ENCODE measurements at regions not wholly inside any gene's neighbourhood (a gene's known extent, or its start where the extent isn't known, plus 50 kb on each side); places are given as distances from the start of the nearest gene placed in this dataset.

DNA sequence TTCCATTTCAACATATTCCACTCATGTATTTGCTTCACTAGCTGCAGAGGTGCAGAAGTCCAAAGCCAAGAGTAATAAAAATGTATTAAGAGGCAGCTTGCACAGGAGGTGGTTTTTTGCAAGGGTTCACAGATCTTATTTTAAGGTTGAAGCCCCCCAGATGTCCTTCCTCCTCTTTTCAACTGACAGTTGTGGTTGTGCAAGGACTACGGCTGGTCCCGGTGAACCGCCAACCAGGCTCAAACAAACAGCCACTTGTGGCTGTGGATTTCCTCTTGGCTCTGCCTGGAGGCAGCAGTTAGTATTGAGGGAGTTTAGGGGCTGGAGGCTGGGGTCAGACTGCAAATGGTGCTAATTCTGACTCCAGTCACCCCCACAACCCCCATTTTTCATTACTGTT, 240.7 kb upstream of the TBC1D5 start:
- no peak for ATAC-seq (ENCODE audit: low read depth)
- Mint-ChIP-seq H3K9me3 (ENCODE audit: insufficient read depth) (no peaks in the 10 kb centered on the region), H3K27me3 (peaks cover 47% of the 10 kb centered on the region), H3K4me3 (no peak overlapping the region), H3K27ac (no peak overlapping the region), H3K4me1 (no peaks in the 10 kb centered on the region)
- no CpG with 5 or more reads among the region's 3 CpGs for WGBS (ENCODE audit: insufficient coverage)
- H4K20me1 ChIP-seq (ENCODE audit: control insufficient read depth, insufficient read depth, low read length, poor library complexity, severe bottlenecking): no peaks in the 10 kb centered on the region
- no peak overlapping the region for H3K27ac ChIP-seq (ENCODE audit: low read length in 2 of 2)
- no peak overlapping the region for H3K4me3 ChIP-seq (ENCODE audit: control extremely low read depth in 1 of 5, extremely low read depth in 1 of 5, insufficient read depth in 1 of 5, low read depth in 2 of 5, low read length in 4 of 5)
- no peak for TF ChIP-seq EZH2 (IDR thresholded peaks at IDR 0.05; ENCODE audit: borderline replicate concordance, insufficient read depth, low read depth, low read length, poor library complexity, severe bottlenecking)
- TF ChIP-seq, protein P1, sequence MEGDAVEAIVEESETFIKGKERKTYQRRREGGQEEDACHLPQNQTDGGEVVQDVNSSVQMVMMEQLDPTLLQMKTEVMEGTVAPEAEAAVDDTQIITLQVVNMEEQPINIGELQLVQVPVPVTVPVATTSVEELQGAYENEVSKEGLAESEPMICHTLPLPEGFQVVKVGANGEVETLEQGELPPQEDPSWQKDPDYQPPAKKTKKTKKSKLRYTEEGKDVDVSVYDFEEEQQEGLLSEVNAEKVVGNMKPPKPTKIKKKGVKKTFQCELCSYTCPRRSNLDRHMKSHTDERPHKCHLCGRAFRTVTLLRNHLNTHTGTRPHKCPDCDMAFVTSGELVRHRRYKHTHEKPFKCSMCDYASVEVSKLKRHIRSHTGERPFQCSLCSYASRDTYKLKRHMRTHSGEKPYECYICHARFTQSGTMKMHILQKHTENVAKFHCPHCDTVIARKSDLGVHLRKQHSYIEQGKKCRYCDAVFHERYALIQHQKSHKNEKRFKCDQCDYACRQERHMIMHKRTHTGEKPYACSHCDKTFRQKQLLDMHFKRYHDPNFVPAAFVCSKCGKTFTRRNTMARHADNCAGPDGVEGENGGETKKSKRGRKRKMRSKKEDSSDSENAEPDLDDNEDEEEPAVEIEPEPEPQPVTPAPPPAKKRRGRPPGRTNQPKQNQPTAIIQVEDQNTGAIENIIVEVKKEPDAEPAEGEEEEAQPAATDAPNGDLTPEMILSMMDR (IDR thresholded peaks at IDR 0.05): no peak
- no peaks in the 10 kb centered on the region for H3K36me3 ChIP-seq (replicated peaks in 1 of 2; ENCODE audit: control extremely low read depth in 1 of 2, control insufficient read depth in 1 of 2, extremely low read depth in 1 of 2, insufficient read depth in 2 of 2, low read length in 1 of 2)
- no peak overlapping the region for H3K9ac ChIP-seq (ENCODE audit: low read length)
- peaks cover 0 to 23% (median 18%) of the 10 kb centered on the region in 4 experiments for H3K27me3 ChIP-seq (replicated peaks in 1 of 4; ENCODE audit: control extremely low read depth in 1 of 4, control insufficient read depth in 3 of 4, insufficient read depth in 4 of 4, low read length in 3 of 4)
- intact Hi-C loops (cut with micrococcal nuclease): no loop called here
- no peak overlapping the region for H3K4me2 ChIP-seq (replicated peaks; ENCODE audit: low read depth, low read length, poor library complexity, severe bottlenecking)
- H3K79me2 ChIP-seq (ENCODE audit: control insufficient read depth, insufficient read depth, low read length): no peaks in the 10 kb centered on the region
- H3K4me1 ChIP-seq (ENCODE audit: control insufficient read depth in 2 of 2, insufficient read depth in 2 of 2, low read length in 2 of 2): no peaks in the 10 kb centered on the region
- DNase-seq: no peak
- ChIA-PET CTCF (no interaction called here), POLR2A (no interaction called here)
- no peak overlapping the region for H2AFZ ChIP-seq (ENCODE audit: insufficient read depth, low read depth, low read length, poor library complexity, severe bottlenecking)
- no peaks in the 10 kb centered on the region for H3K9me3 ChIP-seq (ENCODE audit: control extremely low read depth in 1 of 3, control insufficient read depth in 2 of 3, insufficient read depth in 1 of 3, low read length in 2 of 3)

DNA sequence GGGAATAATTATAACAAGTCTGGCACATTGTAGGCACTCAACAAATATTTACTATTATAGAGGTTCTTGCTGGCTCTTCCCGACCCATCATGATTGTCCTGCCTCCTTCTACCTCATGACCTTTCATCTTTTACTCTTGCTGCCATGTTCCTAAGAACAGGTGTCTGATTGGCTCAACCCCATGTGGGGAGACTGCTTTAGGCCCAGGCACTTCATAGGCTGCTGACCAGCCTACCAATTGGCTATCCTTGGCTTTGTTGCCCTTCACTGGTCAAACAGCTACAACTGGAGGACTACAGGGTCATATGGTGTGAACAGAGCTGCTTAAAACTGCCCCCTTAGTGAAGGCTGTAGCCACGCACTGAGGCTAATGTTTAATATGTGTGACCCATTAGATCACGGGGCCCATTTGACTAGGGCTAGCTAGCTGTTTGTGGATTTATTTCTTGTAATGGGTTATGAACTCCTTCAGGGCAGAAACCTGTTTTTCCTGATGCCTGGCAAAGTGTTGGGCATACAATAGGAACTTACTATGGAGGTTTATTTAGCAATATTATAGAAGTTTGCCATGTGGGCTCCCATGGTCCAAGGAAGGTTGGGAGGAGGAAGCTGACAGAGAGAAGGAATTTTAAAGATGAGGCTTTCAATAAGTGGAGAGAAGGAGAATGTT, 239.9 kb upstream of the TBC1D5 start:
- POLR2A ChIA-PET: no interaction called here
- TF ChIP-seq, protein P1 (IDR thresholded peaks at IDR 0.05): no peak
- peaks cover 46% of the 10 kb centered on the region for H3K27me3 Mint-ChIP-seq

More for the DNA sequence above, 239.9 kb upstream of the TBC1D5 start:
- no peak overlapping the region for H3K4me2 ChIP-seq (replicated peaks; ENCODE audit: low read depth, low read length, poor library complexity, severe bottlenecking)
- Mint-ChIP-seq H3K4me1 (no peaks in the 10 kb centered on the region), H3K4me3 (no peak overlapping the region), H3K9me3 (ENCODE audit: insufficient read depth) (no peaks in the 10 kb centered on the region), H3K27ac (no peak overlapping the region)
- DNase-seq (no peak), ATAC-seq (ENCODE audit: low read depth) (no peak)
- no peaks in the 10 kb centered on the region for H3K4me1 ChIP-seq (ENCODE audit: control insufficient read depth in 2 of 2, insufficient read depth in 2 of 2, low read length in 2 of 2)
- H3K9me3 ChIP-seq (ENCODE audit: control extremely low read depth in 1 of 3, control insufficient read depth in 2 of 3, insufficient read depth in 1 of 3, low read length in 2 of 3): no peaks in the 10 kb centered on the region
- H3K9ac ChIP-seq (ENCODE audit: low read length): no peak overlapping the region
- CTCF ChIA-PET: no interaction called here
- H4K20me1 ChIP-seq (ENCODE audit: control insufficient read depth, insufficient read depth, low read length, poor library complexity, severe bottlenecking): no peaks in the 10 kb centered on the region
- H2AFZ ChIP-seq (ENCODE audit: insufficient read depth, low read depth, low read length, poor library complexity, severe bottlenecking): no peak overlapping the region
- H3K27ac ChIP-seq (ENCODE audit: low read length in 2 of 2): no peak overlapping the region
- H3K4me3 ChIP-seq (ENCODE audit: control extremely low read depth in 1 of 5, extremely low read depth in 1 of 5, insufficient read depth in 1 of 5, low read depth in 2 of 5, low read length in 4 of 5): no peak overlapping the region
- WGBS (ENCODE audit: insufficient coverage): 92% methylated on average over 3 of the region's 3 CpGs
- no peaks in the 10 kb centered on the region for H3K36me3 ChIP-seq (replicated peaks in 1 of 2; ENCODE audit: control extremely low read depth in 1 of 2, control insufficient read depth in 1 of 2, extremely low read depth in 1 of 2, insufficient read depth in 2 of 2, low read length in 1 of 2)
- no peaks in the 10 kb centered on the region for H3K79me2 ChIP-seq (ENCODE audit: control insufficient read depth, insufficient read depth, low read length)
- intact Hi-C loops (cut with micrococcal nuclease): no loop called here
- H3K27me3 ChIP-seq (replicated peaks in 1 of 4; ENCODE audit: control extremely low read depth in 1 of 4, control insufficient read depth in 3 of 4, insufficient read depth in 4 of 4, low read length in 3 of 4): peaks cover 0 to 23% (median 18%) of the 10 kb centered on the region in 4 experiments

Measured in B cell (primary cell).